ENCODE measurements at regions not wholly inside any gene's neighbourhood (a gene's known extent, or its start where the extent isn't known, plus 50 kb on each side); places are given as distances from the start of the nearest gene placed in this dataset.

GRCh38 chr10:57303566-57303965 is 942.5 kb upstream of the ZWINT start:
- DNase-seq = no peak

DNA sequence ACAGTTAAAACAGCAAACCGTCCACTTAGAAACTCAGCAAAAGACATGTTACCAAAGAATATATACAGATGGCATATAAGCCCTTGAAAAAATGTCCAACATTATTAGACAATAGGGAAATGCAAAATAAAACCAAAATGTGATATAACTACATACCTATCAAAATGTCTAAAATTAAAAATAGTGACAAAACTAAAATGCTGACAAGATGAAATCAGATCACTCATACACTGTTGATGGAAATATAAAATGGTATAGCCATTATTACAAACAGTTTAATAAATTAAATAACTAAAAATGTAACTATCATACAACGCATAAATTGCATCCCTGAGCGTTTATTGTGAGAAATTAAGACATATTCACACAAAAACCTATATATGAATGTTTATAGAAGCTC is 939.7 kb upstream of the ZWINT start:
- no peak for DNase-seq

GRCh38 chr10:57294698-57295097 is 933.6 kb upstream of the ZWINT start:
- DNase-seq = no peak

DNA sequence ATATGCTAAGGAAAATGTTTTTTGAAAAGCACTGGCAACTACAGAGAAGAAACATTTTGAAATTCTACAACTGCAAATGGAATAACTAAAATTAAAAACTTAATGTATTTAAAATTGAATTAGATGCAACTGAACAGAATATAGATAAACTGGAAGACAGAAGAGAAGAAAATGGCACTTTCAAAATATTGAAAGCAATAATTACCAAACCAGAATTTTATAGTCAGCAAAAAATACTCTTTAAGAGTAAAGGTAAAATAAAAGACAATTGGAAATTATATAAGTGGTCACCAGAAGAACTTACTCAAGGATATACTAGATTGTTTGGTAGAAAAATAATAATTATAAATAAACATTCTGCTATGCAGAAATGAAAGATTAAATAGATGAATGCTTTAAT is 927.7 kb upstream of the ZWINT start:
- no peak for DNase-seq

- no peak for DNase-seq
Measured at GRCh38 chr10:57262892-57263291, 901.8 kb upstream of the ZWINT start.

- no peak for DNase-seq
Measured at GRCh38 chr10:57260175-57260574, 899.1 kb upstream of the ZWINT start.

GRCh38 chr10:57249615-57250281 is 888.7 kb upstream of the ZWINT start:
- DNase-seq = no peak

- no peak for DNase-seq
Measured at GRCh38 chr10:57247271-57247670, 886.2 kb upstream of the ZWINT start.

DNA sequence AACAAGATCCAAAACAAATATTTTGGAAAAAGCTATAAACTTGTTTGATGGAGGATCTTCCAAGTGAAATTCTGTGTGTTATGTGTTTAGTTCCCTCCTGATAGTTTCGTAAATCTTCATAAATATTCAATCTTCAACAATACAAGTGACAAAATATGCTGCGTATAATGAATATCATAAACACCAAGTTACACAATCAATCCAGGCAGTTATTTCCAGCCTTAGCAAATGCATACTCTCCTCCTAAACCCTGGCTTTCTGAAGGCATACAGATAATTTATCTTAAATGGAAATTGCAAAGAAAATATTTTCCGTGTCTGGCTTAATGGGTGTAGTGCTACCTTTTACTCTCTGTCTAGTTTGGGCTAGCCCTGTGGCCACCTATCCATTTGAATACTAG is 864.9 kb upstream of the ZWINT start:
- no peak for DNase-seq

- no peak for DNase-seq
Measured at GRCh38 chr10:57224811-57225210, 863.8 kb upstream of the ZWINT start.

DNA sequence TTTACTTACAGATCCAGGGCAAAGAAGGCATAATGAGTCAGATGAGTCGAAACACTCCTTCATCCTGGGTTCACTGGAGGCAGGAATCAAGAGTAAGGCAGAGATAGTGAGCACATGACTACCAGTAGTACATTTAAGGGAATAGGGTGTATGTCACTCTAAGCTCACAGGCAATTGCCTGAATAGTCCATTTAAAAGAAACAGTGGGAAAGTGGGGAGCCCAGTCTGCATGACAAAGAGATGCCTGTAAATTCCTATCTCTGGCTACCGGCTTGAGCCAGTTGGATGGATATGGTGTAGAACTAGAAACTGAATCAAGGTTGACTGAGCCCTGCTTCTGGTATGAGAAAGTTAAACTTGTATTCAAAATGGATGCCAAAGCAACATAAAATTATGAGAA is 861.5 kb upstream of the ZWINT start:
- DNase-seq = no peak

DNA sequence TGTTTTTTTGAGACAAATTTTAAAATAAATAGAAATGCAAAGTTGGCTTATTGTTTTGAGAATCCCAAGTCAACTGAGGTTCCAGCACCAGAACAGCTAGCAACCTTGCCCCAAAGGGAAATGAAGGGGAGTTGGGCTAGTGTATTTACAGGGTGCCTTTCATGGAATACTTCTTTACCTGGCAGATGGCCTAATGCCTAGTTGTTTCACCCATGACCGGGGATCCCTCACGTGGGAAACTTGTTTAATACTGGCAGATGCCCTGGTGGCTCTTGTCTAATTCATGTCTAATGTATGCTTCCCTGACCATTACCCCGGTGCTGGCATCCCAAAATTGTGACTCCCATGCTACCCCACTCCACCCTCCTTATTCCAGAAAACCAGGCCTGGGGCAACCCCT is 861.1 kb upstream of the ZWINT start:
- DNase-seq = no peak

GRCh38 chr10:57221674-57222073 is 860.6 kb upstream of the ZWINT start:
- no peak for DNase-seq

DNA sequence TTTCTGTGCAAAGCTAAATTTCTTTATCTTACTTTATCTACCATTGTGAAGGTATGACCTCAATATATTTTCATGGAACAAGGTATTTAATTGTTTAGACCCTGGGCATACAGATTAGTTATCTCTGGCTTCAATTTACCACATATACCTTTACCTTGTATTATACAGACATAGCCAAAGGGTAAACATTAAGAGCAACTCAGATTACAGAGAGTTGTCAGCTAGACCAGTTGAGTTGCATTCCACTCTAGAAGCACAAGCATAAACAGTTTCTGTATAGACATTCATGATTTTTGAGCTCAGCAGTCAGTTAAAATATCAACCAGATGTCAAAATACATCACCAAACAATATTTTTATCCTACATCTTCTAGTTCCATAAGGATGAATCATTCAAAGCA is 857.3 kb upstream of the ZWINT start:
- DNase-seq = no peak

- DNase-seq = no peak
Measured at GRCh38 chr10:57202356-57202755, 841.3 kb upstream of the ZWINT start.

GRCh38 chr10:57188846-57189245 is 827.8 kb upstream of the ZWINT start:
- DNase-seq = no peak

DNA sequence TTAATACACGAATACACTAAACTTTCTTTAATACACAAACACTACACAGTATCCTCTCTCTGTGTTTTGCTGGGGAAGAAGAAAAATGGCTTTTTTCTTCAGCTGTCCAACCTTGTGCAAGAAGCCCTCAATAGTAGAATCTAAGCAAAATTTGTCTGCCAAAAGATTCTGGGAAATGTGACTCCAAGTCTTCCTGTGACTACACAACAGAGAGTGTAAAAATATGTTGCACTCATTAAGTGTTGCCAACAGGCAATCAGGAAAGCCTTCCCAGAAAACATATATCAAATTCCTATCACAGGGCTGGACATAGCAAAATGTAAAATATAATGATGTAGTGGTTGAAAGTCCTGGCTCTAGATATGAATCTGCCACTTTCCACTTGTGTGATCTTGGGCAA is 825.1 kb upstream of the ZWINT start:
- no peak for DNase-seq

GRCh38 chr10:57169597-57169996 is 808.5 kb upstream of the ZWINT start:
- no peak for DNase-seq

GRCh38 chr10:57168611-57169240 is 807.7 kb upstream of the ZWINT start:
- DNase-seq = no peak

- no peak for DNase-seq
Measured at GRCh38 chr10:57165671-57166070, 804.6 kb upstream of the ZWINT start.

DNA sequence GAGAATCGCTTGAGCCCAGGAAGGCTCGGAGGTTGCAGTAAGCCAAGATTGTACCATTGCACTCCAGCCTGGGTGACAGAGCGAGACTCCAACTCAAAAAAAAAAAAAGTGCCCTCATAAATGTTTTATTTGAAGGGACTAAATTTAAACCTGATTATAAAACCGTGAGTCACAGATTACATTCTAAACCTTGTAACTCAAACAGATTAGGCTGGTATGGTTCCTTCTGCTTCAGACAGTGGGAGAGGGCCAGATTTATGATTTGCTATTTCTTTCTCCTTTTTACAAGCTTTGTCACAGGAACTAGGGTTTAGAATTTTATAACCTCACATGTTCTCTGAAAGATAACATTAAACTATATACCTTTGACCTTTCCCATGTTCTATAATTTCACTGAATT is 801.2 kb upstream of the ZWINT start:
- no peak for DNase-seq

DNA sequence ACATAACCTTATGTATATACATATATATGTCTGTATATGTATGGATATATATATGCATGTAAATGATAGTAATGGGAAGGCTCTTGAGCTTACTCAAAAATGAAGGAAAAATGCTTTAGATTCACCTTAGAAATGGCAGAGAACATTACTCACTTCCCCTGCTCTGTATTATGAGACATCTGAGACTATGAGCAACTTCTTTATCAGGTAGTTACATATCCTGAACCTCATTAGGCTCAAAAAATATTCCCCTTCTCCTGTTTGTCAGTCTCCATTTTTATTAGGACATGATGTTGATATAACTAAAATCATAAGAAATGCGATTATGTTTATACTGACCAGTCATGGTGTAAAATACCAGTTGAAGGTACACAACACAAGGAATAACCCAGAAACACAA is 800.1 kb upstream of the ZWINT start:
- no peak for DNase-seq

- no peak for DNase-seq
Measured at GRCh38 chr10:57145548-57145947, 784.5 kb upstream of the ZWINT start.

DNA sequence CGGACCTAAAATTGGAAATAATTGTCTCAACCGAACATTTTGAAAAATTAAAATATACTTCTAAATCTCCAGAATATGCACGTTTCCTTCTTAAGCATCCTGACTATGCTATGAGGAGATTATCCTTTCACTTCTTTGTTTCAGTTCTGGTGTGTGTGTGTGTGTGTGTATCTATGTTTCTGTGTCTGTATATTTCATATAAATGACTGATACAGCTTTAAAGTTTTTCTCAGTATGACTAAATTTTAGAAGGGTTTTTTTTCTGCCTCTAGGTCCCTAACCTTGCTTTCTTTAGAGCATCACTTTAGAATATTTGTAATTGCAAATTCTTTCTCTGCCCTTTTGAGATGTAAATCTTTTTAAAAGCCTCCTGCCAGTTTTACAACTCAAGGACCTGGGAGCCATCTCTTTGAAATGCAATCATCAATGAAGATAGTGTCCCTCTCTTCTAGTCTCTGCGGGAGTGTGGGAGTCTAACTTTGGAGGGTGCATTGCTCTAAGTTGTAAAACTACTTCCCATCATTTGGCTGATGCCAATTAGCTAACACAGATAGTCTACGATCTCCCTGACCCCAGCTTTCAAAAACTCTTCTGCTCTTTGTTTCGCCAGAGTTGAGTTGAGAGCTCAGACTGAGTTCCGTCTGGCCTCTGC is 782.0 kb upstream of the ZWINT start:
- DNase-seq = no peak

DNA sequence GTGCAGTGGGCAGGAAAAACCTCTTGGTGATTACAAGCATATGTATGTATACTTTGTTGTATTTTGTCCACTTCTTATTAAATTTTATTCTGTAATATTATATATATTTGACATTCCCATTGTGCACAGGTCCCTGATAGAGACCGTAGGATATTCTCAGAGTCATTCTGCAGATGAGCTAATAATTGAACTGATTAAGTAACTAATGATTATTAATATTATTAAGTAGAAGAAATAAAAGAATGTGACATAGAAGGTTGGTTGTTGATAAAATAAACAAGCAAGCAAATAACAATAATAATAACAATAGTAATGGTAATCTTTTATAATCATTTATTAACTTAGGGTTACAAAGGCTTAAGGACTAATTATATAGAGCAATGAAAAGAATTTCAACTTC is 780.6 kb upstream of the ZWINT start:
- no peak for DNase-seq
